K562 (cell line): ENCODE measurements at regions not wholly inside any gene's neighbourhood (a gene's known extent, or its start where the extent isn't known, plus 50 kb on each side); places are given as distances from the start of the nearest gene placed in this dataset.

Experiments used
- CREB1 ChIP-seq, 2 experiments: sonication (generic) in 1 of 2; formaldehyde crosslinking in 1 of 2; IDR thresholded peaks; 2 replicates each; pipeline versions ENCODE4 v1.6.1 to v1.8.0; 2012 to 2022; ENCODE audit warnings: inconsistent platforms in 1 of 2, mild to moderate bottlenecking in 1 of 2, missing genetic modification reagents in 1 of 2, moderate library complexity in 1 of 2
- CSDE1 ChIP-seq, 2 experiments: fragments of 450-650 bp; IDR thresholded peaks; 2 replicates each; pipeline ENCODE4 v1.6.1; 2016; ENCODE audit warnings: mild to moderate bottlenecking in 1 of 2
- EHMT2 ChIP-seq: fragments of 450-650 bp; IDR thresholded peaks from 2 replicates; pipeline ENCODE4 v1.6.1; 2018; ENCODE audit warnings: antibody characterized with exemption
- HDAC6 ChIP-seq: IDR thresholded peaks from 2 replicates; pipeline ENCODE4 v1.6.1; 2012; ENCODE audit warnings: low read depth, mild to moderate bottlenecking, control low read depth, inconsistent platforms, low read length, moderate library complexity
- HIVEP1 ChIP-seq: fragments of 250-450 bp; sonication (Bioruptor Pico); IDR thresholded peaks from 2 replicates; pipeline ENCODE4 v1.4.0; 2020; ENCODE audit warnings: mild to moderate bottlenecking
- HLTF ChIP-seq: fragments of 450-650 bp; IDR thresholded peaks from 2 replicates; pipeline ENCODE4 v1.6.1; 2016
- KLF10 ChIP-seq: fragments of 250-450 bp; sonication (Bioruptor Pico); IDR thresholded peaks from 2 replicates; pipeline ENCODE4 v1.6.1; 2021; ENCODE audit warnings: matching md5 sums
- NCOR1 ChIP-seq: fragments of 450-650 bp; IDR thresholded peaks from 2 replicates; pipeline ENCODE4 v1.6.1; 2016; ENCODE audit warnings: mild to moderate bottlenecking, moderate library complexity
- SMAD4 ChIP-seq: fragments of 250-450 bp; sonication (Bioruptor Pico); conservative IDR thresholded peaks from 2 replicates; pipeline ENCODE4 v1.8.0; 2021; ENCODE audit warnings: inconsistent platforms, mild to moderate bottlenecking, moderate library complexity
- ZBTB1 ChIP-seq: sonication (generic); formaldehyde crosslinking; IDR thresholded peaks from 2 replicates; pipeline ENCODE4 v1.8.1; 2023; ENCODE audit warnings: missing genetic modification reagents, low read depth, mild to moderate bottlenecking, borderline replicate concordance
- ZBTB8A ChIP-seq: fragments of 450-650 bp; IDR thresholded peaks from 2 replicates; pipeline ENCODE4 v1.6.1; 2018; ENCODE audit warnings: mild to moderate bottlenecking, moderate library complexity; ENCODE audit not compliant: partially characterized antibody
- ZNF133 ChIP-seq: fragments of 250-450 bp; sonication (Bioruptor Pico); IDR thresholded peaks from 2 replicates; pipeline ENCODE4 v1.4.0; 2020; ENCODE audit warnings: mild to moderate bottlenecking
- ZNF551 ChIP-seq: fragments of 250-450 bp; sonication (Bioruptor Pico); IDR thresholded peaks from 2 replicates; pipeline ENCODE4 v1.5.0; 2021; ENCODE audit warnings: mild to moderate bottlenecking, moderate library complexity
- TF ChIP-seq, protein P1 (sequence below): fragments of 250-450 bp; sonication (Bioruptor Pico); IDR thresholded peaks from 2 replicates; pipeline ENCODE4 v1.4.0; 2020; ENCODE audit warnings: mild to moderate bottlenecking, moderate library complexity
- TF ChIP-seq, protein P2 (sequence below): fragments of 250-450 bp; sonication (Bioruptor Pico); IDR thresholded peaks from 2 replicates; pipeline ENCODE4 v1.9.0; 2021; ENCODE audit warnings: mild to moderate bottlenecking, inconsistent platforms
- TF ChIP-seq, protein P3 (sequence below): sonication (generic); formaldehyde crosslinking; IDR thresholded peaks from 2 replicates; pipeline ENCODE4 v1.9.0; 2022; ENCODE audit warnings: mild to moderate bottlenecking, missing genetic modification reagents

DNA sequence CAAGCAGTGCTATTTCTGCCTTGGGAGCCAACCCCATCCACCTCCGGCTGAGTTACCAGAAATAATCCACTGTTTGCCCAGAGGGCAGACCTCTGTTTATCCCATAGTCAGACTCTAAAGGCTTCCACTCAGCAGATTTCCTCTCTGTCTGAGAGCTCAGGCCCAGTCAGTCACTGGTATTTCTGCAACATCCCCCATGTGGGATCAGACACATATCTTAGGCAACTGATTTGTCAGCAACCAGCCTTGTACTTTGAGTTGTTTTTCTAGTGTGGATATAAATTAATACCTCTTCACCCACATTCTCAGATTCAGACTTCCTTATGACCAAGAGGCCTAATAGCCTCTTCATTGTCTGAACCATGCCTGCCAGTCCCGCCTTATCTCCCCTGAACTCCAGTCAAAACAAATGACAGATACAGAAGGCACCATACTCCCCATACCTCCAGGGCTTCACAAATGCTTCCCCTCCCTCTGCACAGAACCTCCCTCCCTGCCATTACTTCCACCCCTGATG lies 193.6 kb downstream of the FAM76B start (continued):
- TF ChIP-seq, protein P1, sequence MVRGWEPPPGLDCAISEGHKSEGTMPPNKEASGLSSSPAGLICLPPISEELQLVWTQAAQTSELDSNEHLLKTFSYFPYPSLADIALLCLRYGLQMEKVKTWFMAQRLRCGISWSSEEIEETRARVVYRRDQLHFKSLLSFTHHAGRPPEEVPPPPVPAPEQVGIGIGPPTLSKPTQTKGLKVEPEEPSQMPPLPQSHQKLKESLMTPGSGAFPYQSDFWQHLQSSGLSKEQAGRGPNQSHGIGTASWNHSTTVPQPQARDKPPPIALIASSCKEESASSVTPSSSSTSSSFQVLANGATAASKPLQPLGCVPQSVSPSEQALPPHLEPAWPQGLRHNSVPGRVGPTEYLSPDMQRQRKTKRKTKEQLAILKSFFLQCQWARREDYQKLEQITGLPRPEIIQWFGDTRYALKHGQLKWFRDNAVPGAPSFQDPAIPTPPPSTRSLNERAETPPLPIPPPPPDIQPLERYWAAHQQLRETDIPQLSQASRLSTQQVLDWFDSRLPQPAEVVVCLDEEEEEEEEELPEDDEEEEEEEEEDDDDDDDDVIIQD (CRISPR knock-in tag) = no peak
- TF ChIP-seq CSDE1 (IDR thresholded peaks at IDR 0.05) (no peak), ZBTB8A (no peak), KLF10 (CRISPR knock-in tag) (no peak), ZNF133 (CRISPR knock-in tag) (no peak), SMAD4 (CRISPR knock-in tag) (peak; percentile 90), CREB1 (IDR thresholded peaks at IDR 0.05) (no peak), CREB1 (CRISPR knock-in tag; IDR thresholded peaks at IDR 0.05) (no peak), EHMT2 (0 out of 2 replicates have a peak, but pooled peaks have one; percentile 19), NCOR1 (peak; percentile 27; the same call in 1 of the 2 replicates), ZNF551 (CRISPR knock-in tag) (no peak), HLTF (no peak), HIVEP1 (CRISPR knock-in tag) (no peak), ZBTB1 (CRISPR knock-in tag) (no peak), HDAC6 (no peak)
- TF ChIP-seq, protein P2, sequence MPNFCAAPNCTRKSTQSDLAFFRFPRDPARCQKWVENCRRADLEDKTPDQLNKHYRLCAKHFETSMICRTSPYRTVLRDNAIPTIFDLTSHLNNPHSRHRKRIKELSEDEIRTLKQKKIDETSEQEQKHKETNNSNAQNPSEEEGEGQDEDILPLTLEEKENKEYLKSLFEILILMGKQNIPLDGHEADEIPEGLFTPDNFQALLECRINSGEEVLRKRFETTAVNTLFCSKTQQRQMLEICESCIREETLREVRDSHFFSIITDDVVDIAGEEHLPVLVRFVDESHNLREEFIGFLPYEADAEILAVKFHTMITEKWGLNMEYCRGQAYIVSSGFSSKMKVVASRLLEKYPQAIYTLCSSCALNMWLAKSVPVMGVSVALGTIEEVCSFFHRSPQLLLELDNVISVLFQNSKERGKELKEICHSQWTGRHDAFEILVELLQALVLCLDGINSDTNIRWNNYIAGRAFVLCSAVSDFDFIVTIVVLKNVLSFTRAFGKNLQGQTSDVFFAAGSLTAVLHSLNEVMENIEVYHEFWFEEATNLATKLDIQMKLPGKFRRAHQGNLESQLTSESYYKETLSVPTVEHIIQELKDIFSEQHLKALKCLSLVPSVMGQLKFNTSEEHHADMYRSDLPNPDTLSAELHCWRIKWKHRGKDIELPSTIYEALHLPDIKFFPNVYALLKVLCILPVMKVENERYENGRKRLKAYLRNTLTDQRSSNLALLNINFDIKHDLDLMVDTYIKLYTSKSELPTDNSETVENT = no peak
- TF ChIP-seq, protein P3, sequence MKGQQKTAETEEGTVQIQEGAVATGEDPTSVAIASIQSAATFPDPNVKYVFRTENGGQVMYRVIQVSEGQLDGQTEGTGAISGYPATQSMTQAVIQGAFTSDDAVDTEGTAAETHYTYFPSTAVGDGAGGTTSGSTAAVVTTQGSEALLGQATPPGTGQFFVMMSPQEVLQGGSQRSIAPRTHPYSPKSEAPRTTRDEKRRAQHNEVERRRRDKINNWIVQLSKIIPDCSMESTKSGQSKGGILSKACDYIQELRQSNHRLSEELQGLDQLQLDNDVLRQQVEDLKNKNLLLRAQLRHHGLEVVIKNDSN (CRISPR knock-in tag) = no peak
